ENCODE measurements at regions not wholly inside any gene's neighbourhood (a gene's known extent, or its start where the extent isn't known, plus 50 kb on each side); places are given as distances from the start of the nearest gene placed in this dataset.

- TF ChIP-seq CTCF (IDR thresholded peaks at IDR 0.05; ENCODE audit: low read length): no peak
- TF ChIP-seq EZH2 (optimal IDR thresholded peaks at IDR 0.05; ENCODE audit: low read depth, low read length): no peak
- no peak for TF ChIP-seq EZH2phosphoT487 (IDR thresholded peaks at IDR 0.05; ENCODE audit: low read length)
Measured at GRCh38 chr1:37137601-37138000, 103.3 kb upstream of the GRIK3 start.

Data from MM.1S (cell line).